K562 (cell line): ENCODE measurements at regions not wholly inside any gene's neighbourhood (a gene's known extent, or its start where the extent isn't known, plus 50 kb on each side); places are given as distances from the start of the nearest gene placed in this dataset.

ENCODE experiments used
- ATAC-seq: fragments of 200-7000 bp; cut with Tn5 transposase; 3 replicates; pipeline ENCODE4 v1.9.1; 2020; ENCODE audit warnings: moderate library complexity
- BruUV-seq: library from RNA; stranded (reverse); fragments of 400-500 nt; replicated peaks from 2 replicates; lab custom pipeline; 2021; lab: Mats Ljungman, UMichigan
- CTCF ChIA-PET: fragments of 300-600 bp; formaldehyde crosslinking; extraction: SDS; loops from one replicate; lab custom pipeline; 2021; ENCODE audit warnings: low intra/inter-chr PET ratio; lab: Yijun Ruan, JAX
- POLR2A ChIA-PET: fragments of 300-600, 350-650 bp; sonication (Branson Sonifier 250); formaldehyde crosslinking; extraction: SDS; loops from one replicate; lab custom pipeline; 2021; ENCODE audit warnings: antibody characterized with exemption, inconsistent platforms; lab: Yijun Ruan, JAX
- DNase-seq, 4 experiments: peaks; one replicate each; pipeline versions ENCODE4 v3.0.0 to v3.0.0-alpha.2; 2011 to 2018; ENCODE audit warnings: low spot score in 3 of 4, mixed read lengths in 3 of 4; ENCODE audit errors: extremely low read depth in 1 of 4
- FAIRE-seq: peaks from 2 replicates; lab custom pipeline; 2011; peaks lifted over from hg19 to GRCh38; lab: Jason Lieb, UNC
- H2AFZ ChIP-seq: 2 replicates; pipeline ENCODE4 v1.6.0; 2011; ENCODE audit warnings: low read depth, low read length, control low read depth, inconsistent platforms
- H3K27ac ChIP-seq: fragments of 200-600 bp; 3 replicates; pipeline ENCODE4 v1.8.0; 2011; ENCODE audit warnings: low read depth, mild to moderate bottlenecking, control low read depth, inconsistent platforms, low read length, moderate library complexity, mixed read lengths; ENCODE audit errors: extremely low read depth
- H3K27me3 ChIP-seq, 2 experiments: fragments of 300-600 bp in 1 of 2; 2 replicates in 1 of 2; 3 replicates in 1 of 2; pipeline versions ENCODE4 v1.6.0 to v1.8.0; 2011; ENCODE audit warnings: inconsistent platforms in 2 of 2, low read length in 2 of 2, mild to moderate bottlenecking in 1 of 2, mixed read lengths in 1 of 2, moderate library complexity in 1 of 2; ENCODE audit not compliant: control insufficient read depth in 2 of 2, insufficient read depth in 2 of 2
- H3K36me3 ChIP-seq: fragments of 300-600 bp; 3 replicates; pipeline ENCODE4 v1.8.0; 2011; ENCODE audit warnings: mild to moderate bottlenecking, low read length, inconsistent platforms; ENCODE audit not compliant: control insufficient read depth, insufficient read depth
- H3K4me1 ChIP-seq, 2 experiments: fragments of 200-600 bp in 1 of 2; replicated peaks in 1 of 2; 2 replicates in 1 of 2; 3 replicates in 1 of 2; pipeline versions ENCODE4 v1.5.1 to v1.8.0; 2011; ENCODE audit warnings: inconsistent platforms in 2 of 2, low read length in 2 of 2, mild to moderate bottlenecking in 1 of 2, mixed read lengths in 1 of 2, moderate library complexity in 1 of 2; ENCODE audit not compliant: control insufficient read depth in 2 of 2, insufficient read depth in 2 of 2
- H3K4me2 ChIP-seq: 2 replicates; pipeline ENCODE4 v1.6.1; 2011; ENCODE audit warnings: low read length, control low read depth, inconsistent platforms, mixed read lengths; ENCODE audit not compliant: insufficient read depth
- H3K4me3 ChIP-seq: fragments of 200-600 bp; sonication (generic), shearing (Covaris generic); 2 replicates; pipeline ENCODE4 v1.5.1; 2016; ENCODE audit warnings: control low read depth, inconsistent platforms
- H3K79me2 ChIP-seq: fragments of 200-600 bp; 3 replicates; pipeline ENCODE4 v1.8.0; 2011; ENCODE audit warnings: low read length, inconsistent platforms; ENCODE audit not compliant: control insufficient read depth, insufficient read depth
- H3K9ac ChIP-seq, 2 experiments: 2 replicates each; pipeline versions ENCODE4 v1.6.0 to v1.6.1; 2011; ENCODE audit warnings: low read depth in 2 of 2, low read length in 2 of 2, control low read depth in 1 of 2, inconsistent platforms in 1 of 2, mild to moderate bottlenecking in 1 of 2, mixed read lengths in 1 of 2; ENCODE audit not compliant: insufficient read depth in 1 of 2
- H3K9me1 ChIP-seq: one replicate; pipeline ENCODE4 v1.6.0; 2011; ENCODE audit warnings: inconsistent platforms, mild to moderate bottlenecking, low read length, moderate library complexity; ENCODE audit not compliant: control insufficient read depth, insufficient read depth
- H3K9me3 ChIP-seq: replicated peaks from 2 replicates; pipeline ENCODE4 v1.5.1; 2011; ENCODE audit warnings: low read depth, low read length, inconsistent platforms; ENCODE audit not compliant: control insufficient read depth, insufficient read depth
- H4K20me1 ChIP-seq: replicated peaks from 2 replicates; pipeline ENCODE4 v1.6.1; 2011; ENCODE audit warnings: low read length, inconsistent platforms, mixed read lengths; ENCODE audit not compliant: control insufficient read depth, insufficient read depth
- C11orf30 ChIP-seq: fragments of 450-650 bp; IDR thresholded peaks from 2 replicates; pipeline ENCODE4 v1.6.1; 2016; ENCODE audit warnings: low read depth, mild to moderate bottlenecking
- COPS2 ChIP-seq: fragments of 450-650 bp; conservative IDR thresholded peaks from 2 replicates; pipeline ENCODE4 v1.6.1; 2016; ENCODE audit warnings: mild to moderate bottlenecking, moderate library complexity
- ETS2 ChIP-seq: IDR thresholded peaks from 2 replicates; pipeline ENCODE4 v1.6.1; 2016; ENCODE audit warnings: borderline replicate concordance, missing genetic modification characterization, mild to moderate bottlenecking, moderate library complexity, missing compliant biosample characterization; ENCODE audit not compliant: poor library complexity, severe bottlenecking
- LEF1 ChIP-seq: fragments of 450-650 bp; IDR thresholded peaks from 2 replicates; pipeline ENCODE4 v1.6.1; 2016; ENCODE audit warnings: mild to moderate bottlenecking
- MAFG ChIP-seq: fragments of 450-650 bp; conservative IDR thresholded peaks from 2 replicates; pipeline ENCODE4 v1.6.1; 2016; ENCODE audit warnings: missing genetic modification characterization, missing compliant biosample characterization
- MIER1 ChIP-seq: fragments of 450-650 bp; IDR thresholded peaks from 2 replicates; pipeline ENCODE4 v1.6.1; 2016; ENCODE audit warnings: antibody characterized with exemption, mild to moderate bottlenecking, low read depth
- NRF1 ChIP-seq, 2 experiments: fragments of 450-650 bp; IDR thresholded peaks in 1 of 2; conservative IDR thresholded peaks in 1 of 2; 2 replicates each; pipeline ENCODE4 v1.6.1; 2014; ENCODE audit warnings: mild to moderate bottlenecking in 2 of 2
- ZNF316 ChIP-seq: fragments of 450-650 bp; IDR thresholded peaks from 2 replicates; pipeline ENCODE4 v1.6.1; 2016
- ZNF551 ChIP-seq: fragments of 250-450 bp; sonication (Bioruptor Pico); IDR thresholded peaks from 2 replicates; pipeline ENCODE4 v1.5.0; 2021; ENCODE audit warnings: mild to moderate bottlenecking, moderate library complexity
- WGBS: fragments of 100-300 bp; shearing (Covaris generic); methylation state at CpG from one replicate; pipeline ENCODE4 v1.1.6; 2016; ENCODE audit warnings: low coverage, mixed read lengths; ENCODE audit not compliant: insufficient coverage; ENCODE audit errors: missing lambda C conversion rate; 5-methylcytosine and 5-hydroxymethylcytosine counted together
- in situ Hi-C: fragments of 300-500 bp; cut with MboI; formaldehyde crosslinking; loops from 4 replicates; pipeline ENCODE4 v1.15.0; 2018; ENCODE audit warnings: inconsistent platforms, mixed read lengths
- intact Hi-C: fragments of 100-400 bp; cut with micrococcal nuclease; formaldehyde crosslinking; loops from 2 replicates; pipeline ENCODE4 v1.14.2; 2022
- TF ChIP-seq, protein P1 (sequence below): IDR thresholded peaks from 3 replicates; pipeline ENCODE4 v1.6.1; 2011; ENCODE audit warnings: borderline replicate concordance, mild to moderate bottlenecking, moderate library complexity; ENCODE audit not compliant: insufficient read length; ENCODE audit errors: extremely low read depth
- TF ChIP-seq, protein P2 (sequence below): fragments of 250-450 bp; sonication (Bioruptor Pico); IDR thresholded peaks from 2 replicates; pipeline ENCODE4 v1.8.0; 2021; ENCODE audit warnings: mild to moderate bottlenecking, moderate library complexity
- TF ChIP-seq, protein P3 (sequence below): sonication (generic); formaldehyde crosslinking; IDR thresholded peaks from 2 replicates; pipeline ENCODE4 v1.8.0; 2022; ENCODE audit warnings: mild to moderate bottlenecking, low read depth, missing genetic modification reagents

DNA sequence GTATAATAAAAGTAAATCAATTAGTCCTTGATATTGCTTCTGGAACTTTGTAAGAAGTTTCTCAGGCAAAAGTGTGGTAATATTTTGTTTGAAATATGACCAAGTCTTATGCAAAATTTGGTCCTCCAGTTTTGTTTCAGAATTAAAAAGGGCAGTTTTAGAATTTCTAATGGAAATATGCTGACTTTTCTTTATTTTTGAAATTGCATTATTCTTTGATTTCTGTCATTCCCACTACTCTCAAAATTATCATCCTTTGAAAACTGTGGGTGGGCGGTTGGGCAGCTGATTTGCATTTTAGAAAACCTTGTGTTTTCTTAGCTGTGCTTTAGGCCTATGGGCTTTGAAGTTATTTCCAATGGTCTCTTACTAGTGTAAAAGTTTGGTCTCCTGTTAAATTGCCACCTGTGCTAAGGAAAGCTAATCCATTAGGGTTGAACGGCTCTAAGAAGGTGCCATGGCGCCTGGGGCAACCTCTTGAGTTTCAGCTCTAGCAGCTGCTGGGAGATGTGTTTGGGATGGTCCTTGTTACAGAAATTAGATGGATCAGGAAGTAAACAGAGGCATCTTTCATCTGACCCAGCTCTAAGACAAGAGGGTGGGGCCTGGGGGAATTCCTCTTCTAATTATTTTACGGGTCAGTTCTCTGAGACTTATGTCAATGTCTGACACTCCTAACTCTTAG, 880.8 kb upstream of the SLC35B3 start:
- H3K9me3 ChIP-seq, result no peaks in the 10 kb centered on the region
- ATAC-seq (no peak), FAIRE-seq (no peak), DNase-seq (no peak)
- no peaks in the 10 kb centered on the region for H4K20me1 ChIP-seq
- ChIA-PET CTCF (no interaction called here), POLR2A (no interaction called here)
- no peaks in the 10 kb centered on the region for H3K27me3 ChIP-seq
- no peak overlapping the region for H2AFZ ChIP-seq
- H3K4me3 ChIP-seq, result no peak overlapping the region
- BruUV-seq, result no TSS peak
- intact Hi-C loops (no loop called here), in situ Hi-C loops (no loop called here)
- no peaks in the 10 kb centered on the region for H3K9me1 ChIP-seq
- H3K4me2 ChIP-seq, result no peak overlapping the region
- H3K9ac ChIP-seq, result no peak overlapping the region
- 3% methylated on average over 4 of the region's 4 CpGs for WGBS
- no peaks in the 10 kb centered on the region for H3K79me2 ChIP-seq
- TF ChIP-seq, protein P1, sequence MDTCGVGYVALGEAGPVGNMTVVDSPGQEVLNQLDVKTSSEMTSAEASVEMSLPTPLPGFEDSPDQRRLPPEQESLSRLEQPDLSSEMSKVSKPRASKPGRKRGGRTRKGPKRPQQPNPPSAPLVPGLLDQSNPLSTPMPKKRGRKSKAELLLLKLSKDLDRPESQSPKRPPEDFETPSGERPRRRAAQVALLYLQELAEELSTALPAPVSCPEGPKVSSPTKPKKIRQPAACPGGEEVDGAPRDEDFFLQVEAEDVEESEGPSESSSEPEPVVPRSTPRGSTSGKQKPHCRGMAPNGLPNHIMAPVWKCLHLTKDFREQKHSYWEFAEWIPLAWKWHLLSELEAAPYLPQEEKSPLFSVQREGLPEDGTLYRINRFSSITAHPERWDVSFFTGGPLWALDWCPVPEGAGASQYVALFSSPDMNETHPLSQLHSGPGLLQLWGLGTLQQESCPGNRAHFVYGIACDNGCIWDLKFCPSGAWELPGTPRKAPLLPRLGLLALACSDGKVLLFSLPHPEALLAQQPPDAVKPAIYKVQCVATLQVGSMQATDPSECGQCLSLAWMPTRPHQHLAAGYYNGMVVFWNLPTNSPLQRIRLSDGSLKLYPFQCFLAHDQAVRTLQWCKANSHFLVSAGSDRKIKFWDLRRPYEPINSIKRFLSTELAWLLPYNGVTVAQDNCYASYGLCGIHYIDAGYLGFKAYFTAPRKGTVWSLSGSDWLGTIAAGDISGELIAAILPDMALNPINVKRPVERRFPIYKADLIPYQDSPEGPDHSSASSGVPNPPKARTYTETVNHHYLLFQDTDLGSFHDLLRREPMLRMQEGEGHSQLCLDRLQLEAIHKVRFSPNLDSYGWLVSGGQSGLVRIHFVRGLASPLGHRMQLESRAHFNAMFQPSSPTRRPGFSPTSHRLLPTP, result no peak
- TF ChIP-seq MIER1, result no peak
- TF ChIP-seq ZNF316, result peak; percentile 43
- TF ChIP-seq MAFG (tag), result 0 out of 2 replicates have a peak, but pooled peaks have one; percentile 11
- TF ChIP-seq ETS2 (tag), result no peak
- TF ChIP-seq, protein P2, sequence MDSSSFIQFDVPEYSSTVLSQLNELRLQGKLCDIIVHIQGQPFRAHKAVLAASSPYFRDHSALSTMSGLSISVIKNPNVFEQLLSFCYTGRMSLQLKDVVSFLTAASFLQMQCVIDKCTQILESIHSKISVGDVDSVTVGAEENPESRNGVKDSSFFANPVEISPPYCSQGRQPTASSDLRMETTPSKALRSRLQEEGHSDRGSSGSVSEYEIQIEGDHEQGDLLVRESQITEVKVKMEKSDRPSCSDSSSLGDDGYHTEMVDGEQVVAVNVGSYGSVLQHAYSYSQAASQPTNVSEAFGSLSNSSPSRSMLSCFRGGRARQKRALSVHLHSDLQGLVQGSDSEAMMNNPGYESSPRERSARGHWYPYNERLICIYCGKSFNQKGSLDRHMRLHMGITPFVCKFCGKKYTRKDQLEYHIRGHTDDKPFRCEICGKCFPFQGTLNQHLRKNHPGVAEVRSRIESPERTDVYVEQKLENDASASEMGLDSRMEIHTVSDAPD (CRISPR knock-in tag), result no peak
- TF ChIP-seq COPS2, result no peak
- no peak for TF ChIP-seq NRF1 (conservative IDR thresholded peaks at IDR 0.05 in 1 of 2, IDR thresholded peaks at IDR 0.05 in 1 of 2)
- TF ChIP-seq C11orf30, result peak; percentile 20; the same call in 1 of the 2 replicates
- TF ChIP-seq, protein P3, sequence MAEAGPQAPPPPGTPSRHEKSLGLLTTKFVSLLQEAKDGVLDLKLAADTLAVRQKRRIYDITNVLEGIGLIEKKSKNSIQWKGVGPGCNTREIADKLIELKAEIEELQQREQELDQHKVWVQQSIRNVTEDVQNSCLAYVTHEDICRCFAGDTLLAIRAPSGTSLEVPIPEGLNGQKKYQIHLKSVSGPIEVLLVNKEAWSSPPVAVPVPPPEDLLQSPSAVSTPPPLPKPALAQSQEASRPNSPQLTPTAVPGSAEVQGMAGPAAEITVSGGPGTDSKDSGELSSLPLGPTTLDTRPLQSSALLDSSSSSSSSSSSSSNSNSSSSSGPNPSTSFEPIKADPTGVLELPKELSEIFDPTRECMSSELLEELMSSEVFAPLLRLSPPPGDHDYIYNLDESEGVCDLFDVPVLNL (CRISPR knock-in tag), result no peak
- TF ChIP-seq LEF1, result no peak
- no peak for TF ChIP-seq ZNF551 (CRISPR knock-in tag)
- no peak overlapping the region for H3K27ac ChIP-seq
- no peaks in the 10 kb centered on the region for H3K36me3 ChIP-seq
- H3K4me1 ChIP-seq, result no peaks in the 10 kb centered on the region
